ENCODE measurements at regions not wholly inside any gene's neighbourhood (a gene's known extent, or its start where the extent isn't known, plus 50 kb on each side); places are given as distances from the start of the nearest gene placed in this dataset.
A peak's percentile ranks its signal among the peaks of the same experiment; 100 is the strongest.

DNA sequence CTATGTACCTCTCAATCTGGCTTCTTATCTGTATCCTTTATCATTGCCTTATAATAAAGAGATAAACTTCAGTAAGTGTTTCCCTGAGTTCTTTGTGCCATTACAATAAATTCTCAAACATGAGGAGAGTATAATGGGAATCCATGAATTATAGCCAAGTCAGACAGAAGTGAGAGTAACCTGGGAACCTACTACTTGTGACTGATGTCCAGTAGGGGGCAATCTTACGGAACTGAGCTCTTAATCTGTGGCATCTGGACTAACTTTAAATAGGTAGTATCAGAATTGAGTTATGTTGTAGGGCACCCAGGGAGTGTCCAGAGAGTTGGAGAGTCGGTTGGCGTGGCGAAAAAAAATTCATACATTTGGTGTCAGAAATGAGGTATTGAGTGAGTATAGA, 542.6 kb downstream of the ZBBX start:
- TF ChIP-seq, protein P1, sequence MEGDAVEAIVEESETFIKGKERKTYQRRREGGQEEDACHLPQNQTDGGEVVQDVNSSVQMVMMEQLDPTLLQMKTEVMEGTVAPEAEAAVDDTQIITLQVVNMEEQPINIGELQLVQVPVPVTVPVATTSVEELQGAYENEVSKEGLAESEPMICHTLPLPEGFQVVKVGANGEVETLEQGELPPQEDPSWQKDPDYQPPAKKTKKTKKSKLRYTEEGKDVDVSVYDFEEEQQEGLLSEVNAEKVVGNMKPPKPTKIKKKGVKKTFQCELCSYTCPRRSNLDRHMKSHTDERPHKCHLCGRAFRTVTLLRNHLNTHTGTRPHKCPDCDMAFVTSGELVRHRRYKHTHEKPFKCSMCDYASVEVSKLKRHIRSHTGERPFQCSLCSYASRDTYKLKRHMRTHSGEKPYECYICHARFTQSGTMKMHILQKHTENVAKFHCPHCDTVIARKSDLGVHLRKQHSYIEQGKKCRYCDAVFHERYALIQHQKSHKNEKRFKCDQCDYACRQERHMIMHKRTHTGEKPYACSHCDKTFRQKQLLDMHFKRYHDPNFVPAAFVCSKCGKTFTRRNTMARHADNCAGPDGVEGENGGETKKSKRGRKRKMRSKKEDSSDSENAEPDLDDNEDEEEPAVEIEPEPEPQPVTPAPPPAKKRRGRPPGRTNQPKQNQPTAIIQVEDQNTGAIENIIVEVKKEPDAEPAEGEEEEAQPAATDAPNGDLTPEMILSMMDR (IDR thresholded peaks at IDR 0.05), result peak; percentile 44
- no peak for TF ChIP-seq TCF7L2 (IDR thresholded peaks at IDR 0.05; ENCODE audit: low read depth, low read length)
- TF ChIP-seq REST (IDR thresholded peaks at IDR 0.05; ENCODE audit: insufficient read depth in 1 of 2, low read depth in 2 of 2, low read length in 1 of 2), result no peak
